Activated T-helper 2 cell treated with anti-CD3 and anti-CD28 coated beads, Interferon-gamma antibody, Interleukin-2, Interleukin-4, amounts not matched to agents 10 μg/mL and 5 μg/mL and 100 μg/mL, durations not matched to agents 14 hours and 24 hours and 36 hours (primary cell): ENCODE measurements at regions not wholly inside any gene's neighbourhood (a gene's known extent, or its start where the extent isn't known, plus 50 kb on each side); places are given as distances from the start of the nearest gene placed in this dataset.

Source experiments
- DNase-seq: peaks from one replicate; pipeline ENCODE4 v3.0.0; 2021; ENCODE audit warnings: low spot score
- H3K27ac Mint-ChIP-seq: one replicate; pipeline ENCODE4 v1.8.0; 2021; ENCODE audit warnings: mixed read lengths
- H3K27me3 Mint-ChIP-seq: one replicate; pipeline ENCODE4 v1.8.0; 2021; ENCODE audit warnings: low read depth, mixed read lengths
- H3K36me3 Mint-ChIP-seq: one replicate; pipeline ENCODE4 v1.8.0; 2021; ENCODE audit warnings: low read depth, mixed read lengths
- H3K4me1 Mint-ChIP-seq: one replicate; pipeline ENCODE4 v1.8.0; 2021; ENCODE audit warnings: low read depth, mixed read lengths
- H3K4me3 Mint-ChIP-seq: one replicate; pipeline ENCODE4 v1.8.0; 2021; ENCODE audit warnings: low read depth, mild to moderate bottlenecking, moderate library complexity, mixed read lengths
- H3K9me3 Mint-ChIP-seq: one replicate; pipeline ENCODE4 v1.8.0; 2021; ENCODE audit warnings: mixed read lengths
- intact Hi-C: fragments of 100-400 bp; cut with micrococcal nuclease; formaldehyde crosslinking; loops from one replicate; pipeline ENCODE4 v1.15.1; 2023

GRCh38 chr3:63029921-63030320, 154.7 kb upstream of the CADPS start:
- Mint-ChIP-seq H3K36me3 (no peaks in the 10 kb centered on the region), H3K27me3 (no peaks in the 10 kb centered on the region), H3K4me3 (no peak overlapping the region), H3K9me3 (no peaks in the 10 kb centered on the region), H3K27ac (no peak overlapping the region), H3K4me1 (no peaks in the 10 kb centered on the region)
- intact Hi-C loops = no loop called here
- DNase-seq = no peak

DNA sequence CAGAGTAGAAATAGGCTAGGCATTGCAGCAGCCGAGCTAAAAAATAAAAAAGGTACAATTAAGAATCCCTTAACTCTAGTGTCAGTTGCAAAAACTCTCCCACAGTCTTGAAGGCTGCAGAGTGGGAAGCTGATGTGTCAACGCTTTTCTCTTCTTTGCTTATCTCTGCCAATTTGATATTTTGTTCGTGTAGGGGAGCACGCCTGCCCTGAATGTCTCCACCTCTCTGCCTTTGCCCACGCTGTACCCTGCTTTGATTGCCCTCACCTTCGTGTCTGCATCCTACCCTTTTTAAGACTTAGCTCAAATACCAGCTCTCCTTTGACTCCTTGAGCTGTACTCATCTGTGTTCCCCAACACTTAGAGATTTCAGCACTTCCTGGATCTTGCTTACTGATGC, 155.4 kb upstream of the CADPS start:
- intact Hi-C loops = no loop called here
- Mint-ChIP-seq H3K4me3 (no peak overlapping the region), H3K27ac (no peak overlapping the region)

GRCh38 chr3:63032881-63033280, 157.7 kb upstream of the CADPS start:
- H3K27me3 Mint-ChIP-seq = no peaks in the 10 kb centered on the region
- H3K9me3 Mint-ChIP-seq = no peaks in the 10 kb centered on the region
- no peak for DNase-seq
- H3K27ac Mint-ChIP-seq = no peak overlapping the region
- H3K4me3 Mint-ChIP-seq = no peak overlapping the region
- intact Hi-C loops = no loop called here
- no peaks in the 10 kb centered on the region for H3K36me3 Mint-ChIP-seq
- H3K4me1 Mint-ChIP-seq = no peaks in the 10 kb centered on the region

More for the DNA sequence above, 155.4 kb upstream of the CADPS start:
- no peaks in the 10 kb centered on the region for H3K4me1 Mint-ChIP-seq
- DNase-seq = no peak
- H3K27me3 Mint-ChIP-seq = no peaks in the 10 kb centered on the region
- no peaks in the 10 kb centered on the region for H3K36me3 Mint-ChIP-seq
- no peaks in the 10 kb centered on the region for H3K9me3 Mint-ChIP-seq

DNA sequence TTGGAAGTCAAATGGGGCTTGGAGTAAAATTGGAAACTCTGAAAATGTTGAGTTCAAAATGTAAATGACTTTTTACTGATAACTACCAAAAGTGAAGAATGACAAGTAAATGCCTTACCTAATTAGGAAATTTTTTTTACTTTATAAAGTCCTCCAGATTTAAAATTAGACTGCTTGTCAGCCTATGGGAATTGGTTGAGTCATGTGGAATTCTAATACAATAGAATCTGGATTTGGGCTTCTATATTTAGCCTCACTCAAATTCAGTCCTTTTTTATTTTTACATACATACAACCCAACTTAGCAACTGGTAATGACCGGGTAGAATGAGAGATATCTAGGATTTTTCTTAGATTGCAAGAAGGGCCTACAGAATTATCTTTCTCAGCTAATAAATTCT, 158.9 kb upstream of the CADPS start:
- no peaks in the 10 kb centered on the region for H3K27me3 Mint-ChIP-seq
- no peaks in the 10 kb centered on the region for H3K9me3 Mint-ChIP-seq
- no peaks in the 10 kb centered on the region for H3K36me3 Mint-ChIP-seq
- DNase-seq = no peak
- intact Hi-C loops = no loop called here
- H3K27ac Mint-ChIP-seq = no peak overlapping the region
- H3K4me1 Mint-ChIP-seq = no peaks in the 10 kb centered on the region
- H3K4me3 Mint-ChIP-seq = no peak overlapping the region

DNA sequence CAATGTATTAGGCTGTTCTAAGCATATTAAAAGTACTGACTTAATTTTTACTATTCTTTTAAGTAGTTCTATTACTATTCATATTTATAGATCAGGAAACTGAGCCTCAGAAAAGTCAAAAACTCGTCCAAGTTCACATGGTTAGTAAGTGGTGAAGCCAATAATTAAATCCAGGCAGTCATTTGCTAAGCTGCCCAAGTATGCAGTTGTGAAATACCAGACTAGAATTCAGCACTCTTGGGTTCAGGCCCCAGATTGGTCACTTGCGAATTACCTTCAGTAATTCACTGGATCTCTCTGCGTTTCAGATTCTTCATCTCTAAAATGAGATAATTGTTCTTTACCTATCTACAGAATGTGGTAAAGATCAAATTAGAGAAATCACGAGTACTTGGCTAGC, 161.9 kb upstream of the CADPS start:
- H3K36me3 Mint-ChIP-seq = no peaks in the 10 kb centered on the region
- peaks cover 5% of the 10 kb centered on the region for H3K9me3 Mint-ChIP-seq
- DNase-seq = no peak
- H3K4me1 Mint-ChIP-seq = no peaks in the 10 kb centered on the region
- no peak overlapping the region for H3K27ac Mint-ChIP-seq
- H3K27me3 Mint-ChIP-seq = no peaks in the 10 kb centered on the region
- no peak overlapping the region for H3K4me3 Mint-ChIP-seq
- intact Hi-C loops = no loop called here

DNA sequence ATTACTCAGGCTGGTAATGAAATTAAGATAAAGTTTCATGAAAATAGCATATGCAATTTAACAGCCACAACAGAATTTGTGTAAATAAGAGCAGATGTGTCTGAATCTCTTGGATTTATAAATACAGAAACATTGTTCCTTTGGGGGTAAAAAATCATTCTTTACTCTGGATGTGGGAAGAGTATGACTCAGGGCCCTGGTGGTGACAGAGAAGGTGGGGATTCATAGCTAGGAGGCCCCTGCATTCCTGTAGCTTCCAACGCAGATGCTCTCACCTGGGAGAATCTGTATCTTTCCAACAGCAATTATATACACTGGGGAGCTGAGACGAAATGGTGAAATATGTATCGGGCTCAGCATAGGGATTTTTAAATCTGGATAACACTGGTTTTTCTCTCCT, 167.6 kb upstream of the CADPS start:
- H3K4me1 Mint-ChIP-seq = no peaks in the 10 kb centered on the region
- H3K27ac Mint-ChIP-seq = no peak overlapping the region
- no peak overlapping the region for H3K4me3 Mint-ChIP-seq
- peaks cover 12% of the 10 kb centered on the region for H3K9me3 Mint-ChIP-seq
- H3K36me3 Mint-ChIP-seq = no peaks in the 10 kb centered on the region
- DNase-seq = no peak
- intact Hi-C loops = no loop called here
- H3K27me3 Mint-ChIP-seq = no peaks in the 10 kb centered on the region

DNA sequence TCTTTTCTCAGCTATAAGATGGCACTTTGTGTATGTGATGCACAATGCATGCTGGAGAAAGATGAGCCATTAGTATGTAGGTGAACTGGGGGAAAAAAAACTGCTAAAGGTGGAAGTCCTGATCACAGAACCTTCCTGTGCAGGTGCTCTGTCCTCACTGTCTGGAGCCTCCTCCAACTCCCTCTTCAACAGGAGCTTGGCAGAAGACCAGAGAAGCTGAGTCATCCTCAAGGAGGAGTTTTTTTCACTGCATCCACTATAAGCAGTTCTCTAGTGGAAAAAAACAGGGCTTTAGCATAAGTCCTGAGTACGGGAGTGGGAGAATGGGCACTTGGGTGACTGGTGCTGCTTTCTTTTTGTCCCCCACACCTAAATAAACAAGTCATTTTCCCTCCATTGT, 168.4 kb upstream of the CADPS start:
- intact Hi-C loops = no loop called here
- no peak overlapping the region for H3K4me3 Mint-ChIP-seq
- H3K9me3 Mint-ChIP-seq = peaks cover 12% of the 10 kb centered on the region
- H3K27ac Mint-ChIP-seq = no peak overlapping the region
- H3K27me3 Mint-ChIP-seq = no peaks in the 10 kb centered on the region
- no peaks in the 10 kb centered on the region for H3K4me1 Mint-ChIP-seq
- no peak for DNase-seq
- H3K36me3 Mint-ChIP-seq = no peaks in the 10 kb centered on the region

DNA sequence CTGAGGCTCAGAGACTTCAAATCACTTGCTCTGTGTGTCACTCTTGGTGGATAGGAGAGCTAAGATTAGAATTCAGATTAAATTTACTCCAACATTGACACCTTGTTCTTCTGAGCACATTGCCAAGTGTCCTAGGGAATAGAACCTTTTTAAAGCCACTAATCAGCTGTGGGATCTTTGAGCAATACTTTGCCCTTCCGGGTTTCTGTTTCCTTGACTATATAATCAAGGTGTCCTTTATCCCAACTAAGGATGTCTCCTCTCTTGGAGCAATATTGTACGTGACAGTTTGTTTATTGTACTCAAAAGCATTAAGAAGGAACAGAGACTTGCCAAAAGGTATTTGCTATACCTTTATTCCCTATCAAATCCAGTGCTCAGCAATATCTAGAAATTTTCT, 170.9 kb upstream of the CADPS start:
- Mint-ChIP-seq H3K27ac (no peak overlapping the region), H3K4me3 (no peak overlapping the region), H3K4me1 (no peaks in the 10 kb centered on the region), H3K27me3 (no peaks in the 10 kb centered on the region), H3K36me3 (no peaks in the 10 kb centered on the region), H3K9me3 (peaks cover 7% of the 10 kb centered on the region)
- DNase-seq = no peak
- intact Hi-C loops = no loop called here

- H3K4me1 Mint-ChIP-seq = no peaks in the 10 kb centered on the region
- no peak for DNase-seq
- H3K36me3 Mint-ChIP-seq = no peaks in the 10 kb centered on the region
- no peaks in the 10 kb centered on the region for H3K27me3 Mint-ChIP-seq
- intact Hi-C loops = no loop called here
- no peak overlapping the region for H3K4me3 Mint-ChIP-seq
- H3K9me3 Mint-ChIP-seq = peaks cover 7% of the 10 kb centered on the region
- no peak overlapping the region for H3K27ac Mint-ChIP-seq
Measured at GRCh38 chr3:63046580-63046979, 171.4 kb upstream of the CADPS start.

DNA sequence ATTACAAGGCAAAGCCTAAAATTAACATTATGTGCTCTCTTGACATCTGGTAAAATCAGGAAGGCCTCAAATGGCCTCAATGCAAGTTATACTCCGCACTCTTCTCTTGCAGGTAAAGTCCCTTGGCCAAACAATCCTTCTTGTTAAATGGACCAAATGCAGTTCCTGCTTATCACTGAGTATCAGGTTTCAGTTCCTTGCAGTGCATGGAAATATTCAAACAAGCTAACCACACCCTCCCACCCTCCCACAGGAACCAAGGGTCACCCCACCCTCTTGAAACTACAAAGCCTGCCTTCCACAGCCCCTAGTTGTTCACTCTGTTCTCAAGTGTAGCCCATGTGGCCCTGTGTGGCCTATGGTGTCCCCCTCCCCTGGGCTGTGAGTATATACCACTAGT, 171.9 kb upstream of the CADPS start:
- intact Hi-C loops = no loop called here
- no peak overlapping the region for H3K27ac Mint-ChIP-seq
- no peaks in the 10 kb centered on the region for H3K4me1 Mint-ChIP-seq
- no peaks in the 10 kb centered on the region for H3K36me3 Mint-ChIP-seq
- H3K9me3 Mint-ChIP-seq = peaks cover 7% of the 10 kb centered on the region
- H3K27me3 Mint-ChIP-seq = no peaks in the 10 kb centered on the region
- no peak for DNase-seq
- no peak overlapping the region for H3K4me3 Mint-ChIP-seq

DNA sequence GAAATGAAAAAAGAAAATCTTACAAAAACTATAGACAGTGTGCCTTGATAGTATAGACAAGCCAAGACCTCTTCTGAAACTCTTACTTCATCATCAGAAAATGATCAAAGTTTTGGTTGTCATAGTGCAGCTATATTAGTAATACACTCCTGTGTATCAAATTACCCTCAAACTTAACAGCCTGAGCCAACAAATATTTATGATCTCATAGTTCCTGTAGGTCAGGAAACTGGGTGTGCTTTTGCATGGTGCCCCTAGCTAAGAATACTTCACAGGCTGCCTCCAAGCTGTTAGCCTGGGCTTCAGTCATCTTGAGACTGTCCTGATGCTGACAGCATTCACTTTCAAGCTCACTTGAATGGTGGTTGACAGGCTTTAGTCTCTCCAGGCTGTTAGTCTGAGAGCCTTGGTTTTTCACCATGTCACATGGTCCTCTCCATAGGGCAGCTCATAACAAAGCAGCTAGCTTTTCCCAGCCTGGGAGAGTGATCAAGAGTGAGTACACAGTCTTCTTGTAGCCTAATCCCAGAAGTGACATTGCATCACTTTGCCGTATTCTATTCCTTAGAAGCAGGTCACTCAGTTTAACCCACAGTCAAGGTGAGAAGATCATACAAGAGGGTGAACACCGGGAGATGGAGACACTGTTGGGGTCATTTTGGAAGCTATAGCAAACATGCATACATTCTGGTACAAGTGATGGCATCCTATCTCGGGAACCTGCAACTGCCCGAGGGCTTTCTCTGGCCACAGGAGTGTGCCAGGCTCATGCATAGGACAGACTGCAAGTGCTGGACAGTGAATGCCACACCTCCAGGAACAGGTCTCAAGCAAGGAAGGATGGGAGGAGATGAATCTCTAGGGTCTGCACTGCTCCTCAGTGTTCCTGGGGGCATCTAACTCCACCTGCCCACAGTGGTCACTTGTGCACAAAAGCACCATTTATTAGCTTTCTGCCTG, 173.4 kb upstream of the CADPS start:
- no peaks in the 10 kb centered on the region for H3K27me3 Mint-ChIP-seq
- DNase-seq = no peak
- H3K9me3 Mint-ChIP-seq = peaks cover 7% of the 10 kb centered on the region
- H3K4me1 Mint-ChIP-seq = no peaks in the 10 kb centered on the region
- no peak overlapping the region for H3K27ac Mint-ChIP-seq
- no peaks in the 10 kb centered on the region for H3K36me3 Mint-ChIP-seq
- no peak overlapping the region for H3K4me3 Mint-ChIP-seq
- intact Hi-C loops = no loop called here

DNA sequence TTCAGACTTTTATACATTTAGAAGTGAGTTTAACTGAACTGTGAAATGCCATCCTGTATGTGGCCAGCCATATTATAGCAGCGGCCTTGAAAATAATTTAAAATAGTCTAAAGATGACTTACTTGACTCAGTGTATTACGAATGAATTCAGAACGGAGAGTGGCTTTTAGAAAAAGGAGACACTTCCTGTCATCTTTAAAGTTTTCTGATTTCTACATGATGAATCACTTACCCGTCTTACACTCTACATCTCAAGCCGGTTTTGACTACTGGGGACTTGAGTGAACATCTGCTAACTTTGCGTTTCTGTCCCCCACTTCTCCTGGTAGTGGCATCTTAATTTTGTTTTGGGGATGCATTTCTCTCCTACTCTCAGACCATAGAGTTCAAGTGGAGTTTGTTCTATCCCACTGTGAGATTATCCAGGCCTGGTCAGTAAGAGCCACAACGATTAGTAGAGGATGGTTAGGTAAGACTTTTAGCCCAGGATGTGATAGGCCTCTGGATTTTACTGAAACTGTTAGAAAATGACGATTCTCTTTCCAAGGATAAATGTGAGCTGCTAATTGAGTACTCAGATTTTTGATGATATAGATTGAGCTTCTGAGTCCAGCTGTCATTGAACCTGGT, 175.4 kb upstream of the CADPS start:
- Mint-ChIP-seq H3K36me3 (no peaks in the 10 kb centered on the region), H3K27ac (no peak overlapping the region), H3K27me3 (no peaks in the 10 kb centered on the region), H3K9me3 (no peaks in the 10 kb centered on the region), H3K4me1 (no peaks in the 10 kb centered on the region), H3K4me3 (no peak overlapping the region)
- no peak for DNase-seq
- intact Hi-C loops = no loop called here

- Mint-ChIP-seq H3K27me3 (no peaks in the 10 kb centered on the region), H3K36me3 (no peaks in the 10 kb centered on the region), H3K4me1 (no peaks in the 10 kb centered on the region), H3K9me3 (no peaks in the 10 kb centered on the region), H3K27ac (no peak overlapping the region), H3K4me3 (no peak overlapping the region)
- intact Hi-C loops = no loop called here
- no peak for DNase-seq
Measured at GRCh38 chr3:63051920-63052319, 176.7 kb upstream of the CADPS start.
